GM19351 (cell line): ENCODE measurements at regions not wholly inside any gene's neighbourhood (a gene's known extent, or its start where the extent isn't known, plus 50 kb on each side); places are given as distances from the start of the nearest gene placed in this dataset.

Experiments
- ATAC-seq: cut with Tn5 transposase; IDR thresholded peaks from one replicate; pipeline ENCODE4 v1.9.1; 2021; ENCODE audit warnings: mild to moderate bottlenecking, moderate library complexity; ENCODE audit not compliant: unreplicated experiment

DNA sequence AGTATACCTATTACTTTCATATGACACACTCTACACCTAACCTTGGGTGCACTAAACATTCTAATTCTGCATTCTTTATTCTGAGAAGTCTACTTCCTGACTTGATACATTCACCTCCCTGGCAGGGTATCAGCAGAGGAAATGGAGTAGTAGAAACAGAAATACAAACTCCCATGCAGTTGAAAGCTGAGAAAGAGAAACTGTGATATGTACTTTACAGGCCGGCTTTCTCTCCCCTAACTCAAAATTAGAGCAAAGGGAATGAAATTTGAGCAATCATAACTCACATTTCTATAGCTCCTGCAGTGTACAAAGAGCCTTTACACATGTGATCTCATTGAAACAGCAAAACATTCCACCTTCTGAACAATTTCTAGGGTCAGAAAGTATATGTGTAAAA is 135.5 kb upstream of the COL8A1 start:
- ATAC-seq = no peak

DNA sequence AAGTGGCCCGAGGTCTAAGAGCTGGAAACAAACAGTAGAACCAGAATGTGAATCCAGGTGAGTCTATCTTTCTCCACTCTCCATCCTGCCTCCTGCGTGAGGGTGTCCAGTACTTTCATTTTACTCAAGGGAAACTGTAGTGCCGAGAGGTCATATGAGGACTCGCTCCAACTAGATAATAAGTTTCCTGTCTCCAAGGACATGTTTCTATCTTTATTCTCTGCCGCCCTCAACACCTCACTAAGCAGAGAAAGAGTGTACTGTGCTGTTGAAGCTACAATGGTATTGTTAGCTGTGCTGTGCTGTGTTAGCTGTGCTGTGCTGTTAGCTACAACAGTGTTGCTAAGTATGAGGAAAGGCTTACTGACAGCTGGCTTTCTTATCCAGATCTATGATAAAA is 137.9 kb upstream of the COL8A1 start:
- ATAC-seq = no peak

DNA sequence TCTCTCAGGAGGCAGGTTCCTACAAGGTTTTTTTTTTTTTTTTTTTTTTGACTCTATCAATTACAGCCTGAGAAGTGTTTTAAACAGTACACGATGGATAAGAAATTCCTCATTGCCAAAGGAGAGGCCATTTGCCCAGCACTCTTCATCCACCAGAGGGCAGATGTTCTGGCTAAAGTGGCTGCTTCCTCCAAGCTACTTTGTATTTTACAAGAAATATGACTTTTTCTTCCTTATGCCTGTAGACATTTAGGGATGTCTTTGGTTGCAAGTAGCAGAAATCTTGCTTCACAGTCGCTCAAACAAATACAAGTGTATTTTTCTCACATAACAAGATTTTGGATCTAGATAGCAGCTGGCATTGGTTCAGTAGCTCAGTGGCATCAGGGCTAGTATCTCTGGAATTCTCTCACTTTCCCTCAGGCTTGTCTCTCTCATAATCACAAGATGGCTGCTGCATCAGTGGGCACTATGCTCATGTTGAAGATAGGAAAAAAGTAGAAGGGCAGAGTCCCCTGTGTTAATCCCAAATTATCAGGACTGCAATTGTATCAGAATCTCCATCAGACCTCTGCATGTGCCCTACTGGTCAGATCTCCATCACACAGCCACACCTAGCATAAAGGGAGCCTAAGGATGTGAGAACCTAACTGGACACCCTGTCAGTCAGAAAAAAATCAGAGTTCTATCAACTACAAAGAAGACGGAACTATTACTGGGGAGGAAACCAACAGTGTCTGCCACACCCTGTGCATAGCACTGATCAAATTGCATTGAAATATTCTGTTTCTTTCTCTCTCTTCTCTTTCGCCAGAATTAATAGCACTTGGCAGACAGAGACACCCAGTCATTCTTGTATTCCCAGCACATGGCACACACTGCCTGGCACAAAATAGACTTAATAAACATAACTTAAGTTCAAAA is 138.9 kb upstream of the COL8A1 start:
- ATAC-seq = peak; percentile 60

DNA sequence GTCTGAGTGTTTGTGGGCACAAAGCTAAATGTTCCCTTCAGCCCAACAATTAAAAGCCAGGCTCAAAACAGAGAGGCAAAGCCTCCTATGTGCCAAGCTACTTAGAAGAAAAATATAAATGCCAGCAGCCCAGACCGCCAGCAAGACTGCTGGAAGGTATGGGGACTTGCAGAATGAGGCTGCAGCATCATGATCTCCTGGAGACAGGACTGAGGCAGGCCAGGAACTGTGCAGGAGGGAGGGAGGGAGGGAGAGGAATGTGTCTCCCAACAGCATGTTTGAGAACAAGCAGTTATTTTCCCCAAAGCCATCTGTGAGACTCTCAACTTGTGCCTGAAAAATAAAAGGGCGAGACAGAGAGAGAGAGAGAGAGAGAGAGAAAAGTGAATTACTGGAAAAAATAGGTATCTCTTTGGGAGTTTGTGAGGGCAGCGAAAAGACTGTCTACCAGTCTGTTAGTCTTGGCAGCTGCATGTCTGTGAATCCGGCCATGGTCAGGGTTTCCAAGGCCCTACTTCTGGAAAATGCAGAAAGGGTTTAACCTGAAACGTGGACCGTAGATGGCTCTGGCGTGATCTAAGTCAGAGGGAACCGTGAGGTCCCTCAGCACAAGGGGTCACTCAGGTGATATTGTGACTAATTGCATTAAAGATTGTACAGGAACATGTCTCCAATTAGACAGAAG is 139.7 kb upstream of the COL8A1 start:
- ATAC-seq = peak; percentile 11

DNA sequence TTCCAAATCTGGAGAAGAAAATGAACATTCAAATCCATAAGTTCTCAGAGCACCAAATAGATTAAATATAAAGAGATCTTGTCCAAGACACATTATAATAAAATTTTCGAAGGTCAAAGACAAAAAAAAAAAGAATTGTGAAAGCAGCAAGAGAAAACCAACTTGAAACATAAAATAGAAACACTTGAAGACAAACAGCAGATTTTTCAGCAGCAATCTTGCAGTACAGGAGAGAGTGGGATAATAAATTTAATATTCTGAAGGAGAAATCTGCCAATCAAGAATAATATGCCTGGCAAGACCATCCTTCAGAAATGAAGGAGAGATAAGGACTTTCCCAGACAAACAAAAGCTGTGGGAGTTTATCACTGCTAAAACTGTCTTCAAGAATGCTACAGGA is 150.5 kb upstream of the COL8A1 start:
- no peak for ATAC-seq

DNA sequence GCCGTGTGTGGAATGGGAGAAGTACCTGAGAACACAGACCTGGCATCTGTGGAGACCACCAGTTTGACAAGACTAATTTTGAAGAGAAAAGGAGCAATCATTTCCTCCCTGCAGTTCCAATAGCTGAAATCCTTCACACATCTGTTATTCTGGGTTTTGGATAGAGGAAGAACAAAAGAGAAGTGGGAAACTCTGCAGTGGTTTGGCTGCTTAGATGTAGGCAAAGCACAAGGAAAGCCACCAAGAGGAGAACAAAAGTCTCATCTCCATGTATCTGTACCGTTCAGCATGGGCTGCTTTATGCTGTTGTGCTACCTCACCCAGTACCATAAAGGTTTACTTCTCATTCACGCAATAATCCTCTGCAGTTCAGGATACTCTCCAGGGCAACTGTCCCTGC is 153.1 kb upstream of the COL8A1 start:
- ATAC-seq = no peak

DNA sequence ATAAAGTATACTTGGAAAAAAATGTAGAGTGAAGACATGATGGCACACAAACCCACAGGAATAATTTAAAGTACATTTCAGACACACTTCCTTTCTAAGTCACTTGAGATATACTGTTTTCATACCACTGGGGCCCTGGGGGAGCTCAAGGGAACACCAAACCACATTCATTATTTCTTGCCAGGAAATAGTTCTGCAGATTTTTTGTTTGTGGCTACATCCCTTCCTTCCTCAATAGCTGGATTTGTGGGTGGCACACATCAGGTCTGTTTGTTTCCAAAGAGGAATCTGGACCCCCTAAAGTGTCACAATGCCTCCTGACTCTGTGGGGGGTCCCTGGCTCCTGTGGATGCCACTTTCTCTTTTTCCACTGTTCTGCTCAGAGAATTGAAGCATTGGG is 153.5 kb upstream of the COL8A1 start:
- ATAC-seq = no peak

DNA sequence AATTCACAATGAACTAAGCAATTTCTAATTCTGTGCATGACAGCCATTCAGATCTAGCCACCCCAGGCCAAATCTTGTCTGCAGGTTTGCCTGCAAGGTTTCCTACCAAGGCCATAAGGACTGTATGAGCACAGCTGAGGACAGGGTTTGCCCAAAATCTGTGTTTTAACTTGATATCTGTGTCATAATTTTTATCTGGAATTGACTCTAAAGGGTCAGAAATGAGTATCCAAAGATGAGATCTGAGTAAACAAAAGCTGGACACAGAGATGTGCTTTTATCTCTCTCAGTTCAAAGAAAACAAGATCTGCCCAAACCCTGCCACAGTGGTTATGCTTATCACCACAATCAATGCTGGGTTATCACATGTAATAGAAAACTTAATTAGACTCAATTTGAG is 154.6 kb upstream of the COL8A1 start:
- ATAC-seq = no peak

DNA sequence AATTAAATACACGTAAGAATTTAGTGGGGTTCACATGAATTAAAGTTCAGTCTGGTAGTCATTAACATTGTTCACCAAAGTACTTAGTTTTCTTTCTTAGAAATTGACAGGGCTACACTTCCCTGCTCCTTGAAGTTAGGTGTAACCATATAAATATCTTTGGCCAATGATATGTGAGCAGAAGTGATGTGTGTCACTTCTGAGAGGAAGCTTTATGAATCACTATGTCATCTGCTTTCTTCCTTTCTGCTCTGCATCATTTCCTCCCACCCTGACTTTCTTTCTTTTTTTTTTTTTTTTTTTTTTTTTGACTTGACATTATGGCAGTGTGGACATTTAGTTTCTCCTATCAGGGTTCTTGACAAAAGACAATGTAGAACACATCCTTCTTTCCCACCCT is 156.2 kb upstream of the COL8A1 start:
- no peak for ATAC-seq

DNA sequence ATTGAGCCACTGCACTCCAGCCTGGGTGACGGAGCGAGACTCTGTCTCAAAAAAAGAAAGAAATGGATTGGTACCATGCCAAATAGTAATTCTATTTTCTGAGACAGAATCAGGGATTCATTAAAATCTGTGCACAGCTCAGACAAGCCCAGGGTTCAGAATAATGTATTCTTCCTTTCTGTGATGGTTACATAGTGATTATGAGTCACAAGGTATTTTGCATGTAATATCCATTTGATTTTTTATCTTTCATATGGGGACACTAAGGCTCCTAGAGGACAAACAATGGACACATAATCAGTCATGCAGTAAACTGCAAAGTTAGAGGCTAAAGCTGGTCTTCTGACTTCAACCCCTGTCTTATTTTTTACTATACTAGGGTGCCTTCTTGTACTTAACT is 156.8 kb upstream of the COL8A1 start:
- ATAC-seq = no peak

DNA sequence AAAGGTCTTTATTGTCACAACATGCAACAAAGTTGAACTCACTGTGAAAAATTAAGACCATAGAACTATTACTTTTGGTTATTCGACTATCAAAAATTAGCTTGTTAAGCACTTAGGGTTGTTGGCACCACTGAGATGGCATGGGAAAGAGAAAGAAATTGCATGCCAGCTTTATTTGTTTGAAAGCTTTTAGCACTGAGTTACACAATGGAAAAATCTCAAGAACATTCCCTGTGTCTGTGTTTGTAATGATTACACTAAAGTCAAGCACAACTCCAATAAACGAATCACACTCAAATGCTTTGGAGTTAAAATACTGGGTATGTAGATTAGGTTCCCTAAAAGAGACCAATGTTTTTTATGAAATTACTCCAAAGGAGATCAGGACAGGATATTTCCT is 158.6 kb upstream of the COL8A1 start:
- no peak for ATAC-seq

DNA sequence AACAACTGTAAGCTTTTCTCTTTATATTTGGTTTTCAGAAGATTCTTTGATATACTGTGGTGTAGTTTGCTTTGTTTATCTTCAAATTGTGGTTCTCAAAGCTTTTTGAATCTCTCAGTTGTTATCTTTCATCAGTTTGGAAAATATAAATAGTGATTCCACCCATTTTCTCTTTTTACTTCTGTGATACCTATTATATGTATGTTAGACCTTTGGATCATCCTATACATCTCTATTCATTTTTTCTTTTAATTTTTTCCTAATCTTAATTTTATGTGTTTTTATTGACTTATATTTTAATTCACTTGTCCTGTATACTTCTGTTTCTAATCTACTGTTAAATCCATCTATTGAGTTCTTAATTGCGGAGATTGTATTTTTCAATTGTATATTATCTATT is 160.7 kb upstream of the COL8A1 start:
- ATAC-seq = no peak

DNA sequence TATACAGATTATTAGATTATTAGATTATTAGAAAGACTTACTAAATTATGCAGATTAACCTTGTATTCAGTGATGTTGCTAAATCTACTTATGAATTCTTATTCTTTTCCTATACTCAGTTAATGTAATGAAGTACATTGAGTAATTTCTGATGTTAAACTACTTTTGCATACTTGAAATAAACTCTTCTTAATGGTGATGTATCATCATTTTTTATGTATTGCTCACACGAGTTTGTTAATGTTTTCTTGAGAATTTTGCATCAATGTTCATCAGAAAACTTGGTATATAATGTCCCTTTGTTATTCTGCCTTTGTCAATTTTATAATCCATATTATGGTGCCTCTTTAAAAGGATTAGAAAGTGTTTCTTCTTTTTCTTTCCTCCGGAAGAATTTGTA is 163.2 kb upstream of the COL8A1 start:
- ATAC-seq = no peak

DNA sequence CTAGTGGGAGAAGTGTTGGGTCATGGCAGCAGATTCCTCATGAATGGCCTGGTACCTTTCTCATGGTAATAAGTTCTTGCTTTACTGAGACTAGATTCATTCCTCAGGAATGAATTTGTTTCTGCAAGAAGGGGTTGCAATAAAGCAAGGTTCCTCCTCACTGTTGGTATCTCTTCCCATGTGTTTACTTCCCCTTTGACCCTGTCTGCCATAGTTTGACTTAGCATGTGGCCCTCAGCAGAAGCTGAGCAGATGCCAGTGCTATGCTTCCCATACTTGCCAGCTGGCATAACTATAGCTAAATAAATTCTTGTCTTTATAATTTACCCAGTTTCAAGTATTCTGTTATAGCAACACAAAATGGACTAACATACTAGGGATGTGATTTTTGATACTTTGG is 163.6 kb upstream of the COL8A1 start:
- ATAC-seq = no peak

DNA sequence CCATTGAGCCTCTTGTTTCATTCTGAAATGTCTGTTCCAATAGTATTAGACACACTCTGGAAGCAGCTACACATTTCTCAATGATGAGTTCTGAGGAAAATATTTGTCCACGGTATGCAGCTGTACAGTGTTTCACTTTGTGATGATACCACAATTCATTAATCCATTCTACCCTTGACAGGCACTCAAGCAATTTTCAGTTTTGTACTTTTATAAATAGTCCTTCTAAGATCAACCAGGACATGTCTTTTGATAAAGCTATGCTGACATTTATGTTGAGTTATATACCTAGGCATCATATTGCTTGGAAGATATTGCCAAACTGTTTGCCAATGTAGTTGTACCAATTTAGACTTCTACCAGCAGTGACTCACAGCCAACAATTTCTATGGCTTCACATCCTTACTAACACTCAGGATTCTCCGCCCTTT is 165.1 kb upstream of the COL8A1 start:
- no peak for ATAC-seq

DNA sequence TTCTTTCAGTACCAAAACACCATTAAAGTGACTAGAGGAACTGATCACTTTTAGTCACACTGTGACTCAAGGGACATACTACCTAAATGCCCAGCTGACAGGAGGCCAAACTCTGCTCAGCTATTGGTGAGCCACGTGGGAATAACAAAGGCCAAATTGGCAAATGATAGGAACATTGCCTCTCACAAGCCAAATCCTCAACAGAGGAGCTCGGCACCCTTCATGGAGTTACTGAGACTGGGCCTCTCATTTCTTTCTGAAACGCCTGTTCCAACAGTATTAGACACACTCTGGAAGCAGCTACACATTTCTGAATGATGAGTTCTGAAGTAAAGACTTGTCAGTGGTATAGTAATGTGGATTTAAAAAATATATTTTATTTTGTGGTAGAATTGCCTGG is 166.0 kb upstream of the COL8A1 start:
- no peak for ATAC-seq

DNA sequence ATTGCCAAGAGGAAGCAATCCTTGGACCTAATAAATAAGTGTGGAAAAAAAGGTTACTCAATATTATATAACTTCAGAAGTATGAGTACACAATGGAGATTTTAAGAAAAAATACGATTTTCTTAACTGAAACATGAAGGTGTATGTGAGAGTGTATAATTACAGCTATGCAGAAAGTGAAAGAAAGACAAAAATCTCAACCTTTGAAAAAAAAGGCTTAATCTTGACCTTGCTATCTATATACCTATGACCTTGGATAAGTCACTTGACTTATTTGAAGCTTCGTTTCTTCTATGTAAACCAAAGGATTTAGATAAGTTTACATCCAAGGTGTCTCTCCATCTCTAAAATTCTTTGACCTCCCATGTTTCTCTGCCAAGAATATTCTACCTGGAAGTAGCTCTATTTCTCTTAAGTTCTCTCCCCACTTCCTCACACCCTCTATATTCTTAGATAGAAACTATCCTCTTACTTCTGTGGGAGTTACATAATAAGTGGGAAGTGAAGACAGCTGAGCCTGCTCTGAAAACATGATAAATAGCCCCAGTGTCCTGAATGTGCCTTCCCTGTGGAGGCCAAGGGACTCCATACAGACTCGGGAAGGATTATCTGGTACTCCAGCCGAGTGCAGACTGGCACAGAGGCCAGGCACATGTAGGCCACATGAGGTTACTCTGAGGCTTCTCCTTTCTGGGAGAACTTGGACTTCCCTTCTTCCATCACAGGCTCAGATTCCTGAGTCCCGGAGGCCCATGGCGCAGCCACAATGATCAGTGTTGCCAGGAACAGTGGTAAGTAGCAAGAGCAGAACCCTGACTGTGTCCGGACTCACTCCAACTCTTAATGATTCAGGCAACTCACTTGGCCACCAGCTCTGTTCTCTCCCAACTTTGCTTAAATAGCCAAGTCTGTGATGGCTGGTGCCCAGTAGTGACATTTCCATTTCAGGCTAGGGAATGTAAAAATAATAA is 166.8 kb upstream of the COL8A1 start:
- no peak for ATAC-seq

DNA sequence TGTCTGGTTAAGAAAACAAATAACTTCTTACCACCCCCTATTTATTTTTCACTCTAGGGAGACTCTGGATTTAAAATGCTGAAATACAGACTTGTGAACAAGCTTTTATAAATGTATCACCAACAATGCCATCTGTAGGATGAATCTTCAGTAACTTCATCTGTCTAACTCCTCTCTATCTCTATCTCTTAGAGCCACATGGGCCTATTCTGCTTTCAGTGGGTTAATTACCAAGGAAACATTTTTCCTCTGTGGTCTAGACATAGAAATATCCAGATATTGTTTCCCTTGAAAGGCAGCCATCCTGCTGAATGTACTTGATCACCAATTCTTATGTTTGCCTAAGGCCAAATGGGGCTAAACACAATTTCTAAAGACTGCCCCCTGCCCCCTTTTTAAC is 167.6 kb upstream of the COL8A1 start:
- no peak for ATAC-seq

DNA sequence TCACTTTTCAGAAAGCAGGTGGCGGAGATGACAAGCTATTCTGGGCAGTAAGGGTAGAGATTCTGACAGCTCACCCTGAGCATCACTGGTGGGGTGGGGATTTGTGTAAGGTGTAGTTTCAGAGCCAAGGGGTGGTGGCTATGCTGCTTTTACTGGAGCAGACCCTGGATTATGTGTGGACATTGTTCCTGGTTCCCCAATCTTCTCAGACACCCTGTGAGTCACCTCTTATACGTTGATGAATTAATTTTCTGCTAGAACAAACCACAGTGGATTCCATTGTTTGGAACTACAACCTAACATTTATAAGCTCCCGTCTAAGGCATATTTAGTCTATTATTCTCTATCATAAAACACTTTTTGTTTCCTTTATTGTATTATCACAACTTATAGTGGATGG is 169.5 kb upstream of the COL8A1 start:
- no peak for ATAC-seq

DNA sequence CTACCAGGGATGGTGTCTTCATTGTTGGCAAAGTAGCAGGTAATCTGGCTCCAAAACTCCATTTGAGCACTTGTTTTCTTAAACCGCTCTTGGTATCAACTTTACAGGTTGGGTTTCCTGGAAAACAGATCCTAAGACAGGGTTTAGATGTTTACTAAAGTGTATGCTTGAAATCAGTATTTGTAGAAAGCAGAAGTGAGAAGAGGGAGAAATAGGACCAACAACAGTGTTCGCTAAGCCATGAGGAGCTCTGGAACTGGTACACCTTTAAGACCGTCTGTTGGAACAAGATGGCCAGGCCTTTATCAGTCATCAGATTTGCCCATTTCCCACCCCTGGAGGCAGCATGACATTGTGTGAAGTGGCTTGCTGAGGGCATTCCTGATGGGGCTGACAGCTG is 171.0 kb upstream of the COL8A1 start:
- ATAC-seq = no peak

DNA sequence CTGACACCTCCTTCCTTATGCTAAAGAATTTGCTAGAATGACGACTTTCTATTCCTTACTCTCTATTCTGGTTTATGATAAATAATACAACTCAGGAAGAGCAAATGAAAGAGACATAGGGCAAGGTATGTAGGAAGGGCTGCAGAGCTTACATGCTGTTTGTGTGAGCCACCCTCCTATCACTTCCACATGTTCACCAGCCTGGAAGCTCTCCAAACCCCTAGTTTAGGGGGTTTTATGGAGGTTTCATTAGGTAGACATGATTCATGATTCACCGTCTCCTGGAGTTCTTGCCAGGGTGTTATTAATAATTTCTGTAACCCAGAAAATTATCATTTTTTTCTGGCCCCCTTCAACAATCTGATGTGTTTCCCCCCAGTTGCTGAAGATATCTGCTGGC is 172.1 kb upstream of the COL8A1 start:
- ATAC-seq = no peak
